NCI-H1092 treated with DMSO at 0.1 percent for 48 hours (cell line): ENCODE measurements at regions not wholly inside any gene's neighbourhood (a gene's known extent, or its start where the extent isn't known, plus 50 kb on each side); places are given as distances from the start of the nearest gene placed in this dataset.

Experiments
- DNase-seq: peaks from one replicate; lab custom pipeline; 2025; lab: John Stamatoyannopoulos, UW

- DNase-seq: no peak
These were observed 195.0 kb downstream of the MYCN start for GRCh38 chr2:16135196-16135912.

GRCh38 chr2:16134436-16135165 lies 194.3 kb downstream of the MYCN start:
- DNase-seq: no peak

- DNase-seq: no peak
These were observed 190.6 kb downstream of the MYCN start for GRCh38 chr2:16130906-16131400.

GRCh38 chr2:16130541-16130880 lies 190.2 kb downstream of the MYCN start:
- DNase-seq: no peak

GRCh38 chr2:16129716-16130540 lies 189.6 kb downstream of the MYCN start:
- no peak for DNase-seq

GRCh38 chr2:16128746-16129610 lies 188.6 kb downstream of the MYCN start:
- DNase-seq: no peak

- no peak for DNase-seq
These were observed 187.6 kb downstream of the MYCN start for GRCh38 chr2:16127958-16128357.

GRCh38 chr2:16127276-16127940 lies 187.1 kb downstream of the MYCN start:
- no peak for DNase-seq

GRCh38 chr2:16126517-16127275 lies 186.3 kb downstream of the MYCN start:
- no peak for DNase-seq

GRCh38 chr2:16125614-16126516 lies 185.5 kb downstream of the MYCN start:
- DNase-seq: no peak

- DNase-seq: no peak
These were observed 184.7 kb downstream of the MYCN start for GRCh38 chr2:16124881-16125613.

GRCh38 chr2:16123856-16124780 lies 183.8 kb downstream of the MYCN start:
- DNase-seq: no peak

- DNase-seq: no peak
These were observed 183.1 kb downstream of the MYCN start for GRCh38 chr2:16123421-16123820.

- no peak for DNase-seq
These were observed 182.2 kb downstream of the MYCN start for GRCh38 chr2:16122556-16122955.

GRCh38 chr2:16121986-16122390 lies 181.6 kb downstream of the MYCN start:
- no peak for DNase-seq

- DNase-seq: no peak
These were observed 181.1 kb downstream of the MYCN start for GRCh38 chr2:16121231-16121985.
